HPDE6-E6E7 (cell line): ENCODE measurements at regions not wholly inside any gene's neighbourhood (a gene's known extent, or its start where the extent isn't known, plus 50 kb on each side); places are given as distances from the start of the nearest gene placed in this dataset.

Source experiments
- DNase-seq: peaks from one replicate; pipeline ENCODE4 v3.0.0; 2011; ENCODE audit warnings: missing footprints; ENCODE audit errors: extremely low spot score

DNA sequence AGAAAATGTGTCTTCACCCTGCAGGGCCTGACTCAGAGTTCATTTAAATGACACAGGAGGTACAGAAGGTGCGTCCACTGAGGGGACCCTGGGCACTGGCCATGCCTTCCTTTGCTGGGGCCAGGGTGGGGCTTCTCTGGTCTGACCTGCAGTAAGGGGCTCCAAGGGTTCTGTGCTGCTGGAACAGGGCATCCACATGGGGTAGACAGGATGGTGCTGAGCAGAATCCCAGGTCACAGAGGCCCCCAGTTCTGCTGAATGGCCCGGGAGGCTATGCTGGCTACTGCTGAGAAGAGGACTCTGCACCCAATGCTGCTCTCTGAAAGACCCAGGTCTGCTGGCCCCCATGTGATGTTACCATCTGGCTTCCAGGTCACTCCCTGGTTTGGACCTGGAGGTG, 150.4 kb upstream of the GGTLC1 start:
- no peak for DNase-seq

DNA sequence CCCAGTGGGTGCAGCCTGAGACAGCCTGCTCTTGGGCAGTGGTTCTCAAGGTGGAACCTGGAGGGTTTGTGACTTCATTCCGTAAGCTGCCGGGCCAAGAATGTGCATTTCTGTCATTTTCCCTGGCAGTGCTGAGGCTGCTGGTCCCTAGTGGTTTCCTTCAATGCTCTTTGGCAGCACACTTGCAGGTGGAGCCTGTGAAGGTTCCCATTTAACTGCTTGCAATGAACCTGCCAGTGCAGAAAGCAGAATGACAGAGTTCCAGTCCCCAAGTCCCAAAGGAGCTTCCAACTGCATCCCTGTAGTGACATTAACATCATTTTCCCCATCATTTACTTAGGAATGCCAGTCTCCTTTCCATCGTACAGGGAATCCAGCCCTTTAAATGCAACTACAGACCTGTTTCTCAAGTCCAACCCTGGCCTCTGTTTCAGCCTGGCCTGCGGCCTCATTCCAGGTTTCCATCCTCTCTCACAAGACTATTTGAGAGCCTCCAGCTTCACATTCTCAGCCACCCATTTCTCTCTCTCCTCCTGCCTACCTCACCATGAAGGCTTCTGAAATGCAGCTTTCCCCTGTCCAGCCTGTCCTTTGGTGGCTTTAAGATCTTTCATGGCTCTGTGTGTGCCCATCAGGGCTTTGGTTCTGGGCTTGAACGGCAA, 149.7 kb upstream of the GGTLC1 start:
- DNase-seq: no peak

DNA sequence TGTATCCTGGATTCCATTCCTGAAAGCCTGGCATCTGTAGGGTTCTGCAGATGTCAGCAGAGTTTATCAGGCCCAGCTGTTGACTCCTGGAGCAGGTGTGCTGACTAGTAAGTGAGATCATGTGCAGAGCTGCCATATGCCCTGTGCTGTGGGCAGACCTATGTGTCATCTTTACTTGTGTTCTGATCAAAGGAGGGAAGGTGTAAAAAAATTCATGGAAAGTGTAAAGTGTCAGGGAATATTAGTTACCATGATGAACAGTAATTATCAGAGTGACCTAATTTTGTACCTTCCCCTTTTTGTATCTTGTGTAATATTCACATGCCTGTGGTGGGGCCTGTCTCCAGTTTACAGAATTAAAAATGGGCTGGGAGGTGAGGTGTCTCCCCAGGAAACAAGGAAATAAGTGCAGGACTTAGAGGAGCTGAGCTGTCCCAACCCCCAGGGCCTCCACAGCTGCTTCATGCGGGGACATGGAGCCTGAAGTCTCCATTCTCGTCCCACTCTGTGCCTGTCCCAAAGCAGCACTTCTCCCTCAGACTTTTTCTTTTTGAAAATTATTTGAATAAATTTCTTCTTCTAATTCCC, 148.2 kb upstream of the GGTLC1 start:
- DNase-seq: peak; percentile 39

DNA sequence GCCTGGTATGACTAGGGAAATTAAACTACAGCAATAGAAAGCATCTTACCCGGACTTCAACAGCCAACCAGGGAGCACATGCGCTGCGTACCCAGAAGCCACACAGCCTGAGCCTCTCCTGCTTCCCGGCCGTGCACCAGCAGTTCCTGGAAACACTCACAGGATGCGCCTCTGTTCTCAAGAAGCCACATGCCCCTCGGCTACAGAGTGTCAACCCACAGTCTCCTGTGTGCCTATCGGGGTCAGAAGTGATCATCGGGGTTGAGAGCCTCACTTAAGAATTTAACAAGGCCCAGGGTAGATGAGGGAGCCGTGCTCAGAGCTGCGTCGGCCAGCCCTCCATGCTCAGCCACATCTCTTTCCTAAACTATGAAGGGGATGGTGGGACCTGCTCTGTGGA, 147.2 kb upstream of the GGTLC1 start:
- no peak for DNase-seq

DNA sequence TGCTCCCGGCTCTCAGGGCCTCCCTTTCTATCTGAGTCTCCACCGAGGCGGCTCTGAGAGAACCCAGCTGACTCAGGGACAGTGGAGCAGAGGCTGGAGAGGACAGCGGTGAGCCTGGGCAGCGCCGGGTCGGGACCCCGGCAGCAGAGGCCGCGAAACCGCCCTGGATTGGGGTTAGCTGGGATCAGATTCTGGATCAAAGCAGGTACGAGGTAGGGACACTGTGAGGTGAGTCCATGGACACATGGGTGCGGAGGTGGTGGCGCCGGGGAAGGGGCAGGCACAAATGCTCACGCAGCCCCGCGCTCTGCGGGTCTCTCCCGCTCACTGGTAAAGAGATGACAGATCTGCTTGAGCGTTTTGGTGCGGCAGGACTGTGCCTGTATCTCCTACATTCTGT, 146.4 kb upstream of the GGTLC1 start:
- no peak for DNase-seq

DNA sequence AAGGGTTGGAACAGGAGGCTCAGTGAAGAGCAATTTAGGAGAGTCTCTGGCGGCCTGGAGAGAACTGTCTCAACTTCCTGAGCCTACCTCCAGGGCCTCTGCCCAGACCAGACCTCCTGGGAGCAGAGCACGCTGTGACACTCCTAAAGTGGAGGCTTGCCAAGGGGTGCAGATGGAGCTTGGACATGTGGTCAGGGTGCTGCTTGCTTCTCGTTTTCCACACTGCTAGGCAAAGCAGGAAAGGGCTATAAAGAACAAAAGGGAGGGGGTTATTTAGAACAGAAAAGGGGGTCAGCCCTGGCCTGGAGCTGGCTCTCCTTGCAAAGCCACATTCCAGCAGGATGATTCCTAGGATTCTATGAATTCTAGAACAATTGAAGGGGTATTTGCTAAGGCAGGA, 145.7 kb upstream of the GGTLC1 start:
- no peak for DNase-seq

DNA sequence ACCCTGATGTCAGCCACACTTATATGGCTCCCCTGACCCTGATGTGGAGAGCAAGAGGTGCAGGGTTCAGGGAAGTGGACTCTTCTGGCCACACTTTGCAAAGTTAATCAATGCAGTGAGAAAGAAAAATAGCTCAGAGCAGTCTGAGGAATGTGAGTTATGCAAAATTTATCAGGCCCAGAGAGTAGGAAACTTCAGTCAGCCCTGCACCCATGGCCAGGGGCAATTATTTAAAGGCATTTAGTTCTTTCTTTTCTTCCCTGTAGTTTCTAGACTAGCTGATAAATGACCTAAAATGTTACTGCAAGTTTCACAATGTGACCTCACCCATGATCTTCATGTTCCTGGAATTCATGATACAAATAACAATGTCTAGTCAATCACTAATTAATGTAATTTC, 143.7 kb upstream of the GGTLC1 start:
- no peak for DNase-seq

DNA sequence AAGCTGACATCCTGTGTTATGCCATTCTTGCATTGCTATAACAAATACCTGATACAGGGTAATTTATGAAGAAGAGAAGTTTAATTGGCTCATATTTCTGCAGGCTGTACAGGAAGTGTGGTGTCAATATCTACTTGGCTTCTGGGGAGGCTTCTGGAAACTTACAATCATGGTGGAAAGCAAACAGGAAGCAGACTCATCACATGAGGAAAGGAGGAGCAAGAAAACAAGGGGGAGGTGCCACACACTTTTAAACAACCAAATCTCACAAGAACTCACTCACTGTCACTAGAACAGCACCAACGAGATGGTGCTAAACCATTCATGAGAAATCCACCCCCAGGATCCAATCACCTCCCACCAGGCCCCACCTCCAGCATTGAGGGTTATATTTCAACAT, 143.1 kb upstream of the GGTLC1 start:
- no peak for DNase-seq

DNA sequence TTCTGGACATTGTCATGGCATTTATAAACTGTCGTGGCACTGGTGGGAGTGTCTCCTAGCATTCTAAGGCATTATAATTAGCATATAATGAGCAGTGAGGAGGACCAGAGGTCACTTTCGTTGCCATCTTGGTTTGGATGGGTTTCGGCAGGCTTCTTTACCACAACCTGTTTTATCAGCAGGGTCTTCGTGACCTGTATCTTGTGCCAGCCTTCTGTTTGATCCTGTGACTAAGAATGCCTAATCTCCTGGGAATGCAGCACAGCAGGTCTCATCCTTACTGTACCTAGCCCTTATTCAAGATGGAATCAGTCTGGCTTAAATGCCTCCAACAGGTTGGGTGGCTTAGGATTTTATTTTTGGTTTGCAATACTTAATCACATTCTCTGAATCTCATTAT, 142.7 kb upstream of the GGTLC1 start:
- DNase-seq: no peak

DNA sequence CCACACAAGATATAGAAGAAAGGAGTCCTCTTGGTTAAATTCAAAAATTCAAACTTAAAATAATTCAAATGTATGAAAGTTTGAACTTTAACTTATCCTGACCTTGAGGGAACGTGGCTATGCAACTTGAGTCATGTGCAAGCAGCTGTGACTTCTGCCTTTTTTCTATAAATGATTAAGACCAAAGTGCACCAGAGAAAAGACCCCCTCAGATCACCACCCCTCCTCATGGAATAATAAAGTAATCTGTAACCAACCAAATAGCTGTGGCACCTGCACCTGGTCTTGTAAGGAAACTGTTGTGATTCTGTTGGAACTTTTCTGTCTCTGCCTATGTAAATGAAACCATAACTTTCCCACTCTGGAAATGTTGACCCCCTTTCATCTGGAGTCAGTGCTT, 141.1 kb upstream of the GGTLC1 start:
- DNase-seq: no peak

DNA sequence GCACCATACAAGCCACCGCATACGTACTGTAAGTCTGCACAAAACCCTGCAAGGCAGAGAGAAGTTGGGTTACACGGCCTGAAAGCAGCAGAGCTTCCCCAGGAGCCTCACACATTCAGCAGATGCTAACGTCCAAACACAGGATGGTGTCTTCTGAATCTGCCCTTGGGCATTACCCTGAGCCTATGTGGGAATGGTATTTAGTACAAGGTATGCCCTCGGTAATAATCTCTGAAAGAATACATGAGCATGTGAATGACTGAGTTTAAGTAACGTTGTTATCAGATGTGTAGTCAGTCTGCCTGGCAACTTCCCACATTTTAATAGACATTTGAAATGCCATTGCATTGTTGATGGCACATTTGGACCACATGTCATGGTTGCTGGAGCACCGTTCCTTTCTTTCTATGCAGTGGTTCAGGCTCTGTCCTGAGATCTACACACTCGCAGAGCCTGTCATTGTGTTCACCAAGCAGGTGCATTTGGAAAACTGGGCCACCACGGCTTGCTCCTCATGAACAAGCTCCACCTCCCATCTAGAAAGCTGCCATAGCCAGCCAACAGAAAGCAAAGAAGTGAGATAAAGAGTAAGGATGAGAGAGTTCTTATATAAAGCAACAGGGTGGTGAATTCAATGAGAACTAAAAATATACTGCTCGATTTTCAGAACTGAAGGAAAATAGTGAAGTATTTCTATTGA, 136.5 kb upstream of the GGTLC1 start:
- no peak for DNase-seq

DNA sequence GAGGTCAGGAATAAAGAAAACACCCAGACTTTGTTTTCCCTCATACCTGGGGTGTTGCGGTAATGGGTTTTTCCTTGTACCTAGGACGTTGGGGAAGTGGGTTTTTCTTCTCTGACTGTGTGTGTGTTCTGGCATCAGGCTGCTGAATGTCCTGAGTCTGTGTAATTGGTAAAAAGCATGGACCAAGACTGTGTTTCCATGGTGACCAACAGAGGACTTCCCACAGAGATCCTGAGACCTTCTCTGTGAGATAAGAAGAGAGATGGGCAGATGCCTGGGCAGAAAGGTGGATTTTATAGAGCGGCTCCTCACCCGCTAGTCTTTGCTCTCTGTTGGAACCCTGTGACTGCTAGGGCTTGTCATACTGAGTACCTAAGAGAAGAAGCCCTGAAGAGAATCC, 135.4 kb upstream of the GGTLC1 start:
- no peak for DNase-seq

DNA sequence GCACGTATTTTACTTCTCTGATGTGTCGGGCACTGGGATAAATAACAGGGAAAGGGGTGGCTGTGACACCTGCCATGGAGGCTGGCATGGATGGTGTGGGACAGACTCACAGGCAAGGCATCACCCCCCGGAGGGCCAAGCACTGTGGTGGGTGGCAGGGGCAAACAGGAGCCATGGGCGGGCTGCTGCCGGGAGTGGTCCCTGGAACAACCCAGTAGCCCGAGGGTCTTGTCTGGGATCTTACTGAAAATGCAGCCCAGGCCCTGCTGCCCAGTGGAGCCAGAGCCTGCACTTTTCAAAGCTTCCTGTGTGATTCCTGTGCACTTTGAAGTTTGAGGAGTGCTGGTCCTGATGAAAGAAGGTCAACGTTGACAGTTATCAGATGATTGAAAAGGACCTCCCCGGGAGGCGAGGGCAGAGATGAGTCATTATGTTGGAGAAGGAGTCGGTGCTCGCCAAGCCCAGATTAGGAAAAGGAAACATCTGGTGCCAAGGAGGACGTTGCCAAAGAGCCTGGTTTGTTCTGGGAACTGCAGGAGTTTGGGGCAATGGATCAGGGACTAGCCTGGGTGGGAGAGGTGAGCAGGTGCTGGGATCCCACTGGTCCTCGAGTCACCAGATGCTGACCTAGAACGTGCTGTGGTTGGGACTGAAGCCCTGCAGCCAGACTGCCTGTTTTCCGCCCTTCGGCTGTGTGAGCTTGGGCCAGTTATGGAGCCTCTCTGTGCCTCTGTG, 130.0 kb upstream of the GGTLC1 start:
- no peak for DNase-seq

DNA sequence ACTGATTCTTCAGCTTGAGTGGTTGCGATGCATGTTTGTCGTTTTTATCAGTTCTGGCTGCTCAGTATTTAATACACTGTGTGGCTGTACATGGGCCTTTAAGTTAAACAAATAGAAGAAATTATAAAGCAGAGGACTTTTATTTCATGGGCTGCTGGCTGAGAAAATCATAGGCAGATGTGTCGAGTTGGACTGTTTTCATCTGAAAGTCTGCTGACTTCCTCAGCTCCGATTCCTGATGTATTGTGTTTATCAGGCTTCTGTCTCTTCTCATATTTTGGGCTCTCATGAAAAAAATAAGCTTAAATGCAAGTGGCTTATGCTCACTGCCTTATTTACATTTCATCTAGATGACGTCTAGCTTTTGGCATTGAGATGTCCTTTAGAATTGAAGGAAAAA, 129.5 kb upstream of the GGTLC1 start:
- DNase-seq: no peak

DNA sequence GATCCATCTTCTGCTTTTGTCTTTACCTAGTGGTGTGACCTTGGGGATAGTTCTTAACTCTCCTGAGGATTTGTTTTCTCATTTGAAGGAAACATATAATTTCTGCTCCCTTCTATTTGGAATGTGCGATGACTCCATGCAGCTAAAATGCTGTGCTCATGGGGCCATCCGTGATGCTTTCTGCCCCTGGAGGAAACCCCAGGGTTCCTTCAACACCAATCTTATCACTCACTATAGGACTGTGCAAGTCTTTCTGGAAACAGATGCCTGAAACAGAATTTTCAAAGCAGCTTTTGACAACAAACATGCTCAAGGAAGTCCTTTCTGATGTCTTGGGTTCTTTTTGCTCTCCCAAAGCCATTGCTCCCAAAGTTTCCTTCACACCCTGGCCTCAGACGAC, 128.8 kb upstream of the GGTLC1 start:
- no peak for DNase-seq

DNA sequence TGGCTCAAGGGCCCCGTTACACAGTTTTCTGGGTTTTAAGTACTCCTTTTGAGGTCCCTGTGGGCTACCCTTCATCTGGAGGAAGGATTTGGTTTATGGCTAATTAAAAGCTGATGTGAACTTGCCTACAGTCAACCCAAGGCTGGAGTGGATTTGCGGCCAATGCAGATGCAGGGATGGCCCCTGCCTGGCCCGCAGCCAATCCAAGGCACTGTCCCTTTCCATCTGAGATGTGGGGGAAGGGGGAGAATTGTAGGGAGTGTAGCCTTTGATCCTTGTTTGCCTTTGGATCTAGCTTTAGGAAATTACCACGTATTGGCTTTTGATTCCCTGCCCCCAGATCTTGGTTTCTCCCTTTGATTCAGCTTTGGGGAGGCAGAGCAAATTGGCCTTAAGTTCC, 128.0 kb upstream of the GGTLC1 start:
- DNase-seq: no peak

DNA sequence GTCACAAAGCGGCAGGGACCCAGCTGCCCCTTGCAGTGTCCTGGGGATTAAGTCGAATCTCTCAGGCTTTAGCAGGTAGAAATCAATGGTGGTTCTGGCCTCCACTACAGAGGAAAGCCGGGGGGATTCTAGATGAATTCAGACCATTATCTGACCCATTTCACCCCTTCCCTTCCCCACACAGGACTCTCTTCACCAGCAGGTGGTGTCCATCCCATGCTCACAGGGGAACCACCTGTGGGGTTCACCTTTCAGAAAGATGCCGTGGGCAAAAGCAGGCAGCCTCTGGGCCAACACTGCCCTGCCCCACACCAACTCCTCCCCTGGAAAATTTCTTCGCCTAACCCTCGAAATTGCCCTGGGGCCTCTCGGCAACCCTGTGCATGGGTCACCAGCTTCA, 123.8 kb upstream of the GGTLC1 start:
- no peak for DNase-seq

DNA sequence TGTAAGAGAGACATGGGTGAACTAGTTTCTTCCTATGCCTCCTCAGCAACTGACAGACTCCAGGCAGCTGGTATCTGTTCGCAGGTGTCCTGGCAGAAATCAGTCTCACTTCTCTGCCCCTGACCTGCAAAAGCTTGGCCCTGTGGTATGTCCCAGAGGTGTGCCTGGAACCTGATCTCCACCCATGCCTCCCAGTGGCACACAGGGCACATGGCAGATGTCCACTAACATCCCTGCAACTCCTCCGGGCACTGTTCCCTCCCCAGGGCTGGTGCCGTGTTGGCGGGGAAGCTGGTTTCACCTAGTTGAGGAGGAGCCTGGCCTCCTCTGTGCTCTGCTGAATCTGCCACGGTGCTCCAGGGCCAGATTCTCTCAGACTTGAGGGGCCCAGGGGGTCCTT, 123.3 kb upstream of the GGTLC1 start:
- no peak for DNase-seq

DNA sequence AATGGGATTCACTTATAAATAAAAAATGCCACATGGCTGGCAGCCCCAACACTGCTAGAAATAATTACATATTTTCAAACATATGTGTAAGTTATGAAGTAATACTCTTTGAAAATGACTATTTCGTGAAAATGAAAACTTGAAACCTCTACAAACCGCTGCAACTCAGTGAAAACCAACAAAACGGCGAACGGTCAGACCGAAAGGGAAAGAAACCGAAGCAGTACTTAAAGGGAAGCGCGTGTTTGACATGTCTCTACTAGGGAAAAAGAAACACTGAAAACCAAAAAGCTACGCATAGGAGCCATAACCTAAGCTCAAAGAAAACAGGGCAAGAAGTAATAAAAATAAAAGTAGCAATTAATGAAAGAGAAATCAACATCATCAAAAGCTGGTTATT, 121.0 kb upstream of the GGTLC1 start:
- no peak for DNase-seq

DNA sequence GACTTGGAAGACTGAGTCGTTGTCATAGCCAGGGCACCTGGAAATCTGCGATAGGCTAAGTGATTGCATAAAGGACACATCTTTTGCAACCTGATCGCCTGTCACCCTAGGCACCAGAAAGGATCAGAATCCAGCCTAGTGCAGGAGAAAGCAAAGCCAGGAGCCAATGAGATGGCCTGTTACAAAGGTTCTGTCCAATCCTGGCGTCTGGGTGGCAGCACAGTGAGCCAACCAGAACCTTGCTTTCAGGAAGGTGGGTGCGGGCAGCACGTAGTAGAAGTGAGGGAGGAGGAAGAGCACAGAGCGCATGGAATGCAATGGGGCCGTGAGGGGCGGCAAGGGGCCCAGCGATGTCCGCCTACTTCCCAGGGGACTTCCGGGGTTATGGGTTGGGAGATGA, 120.4 kb upstream of the GGTLC1 start:
- DNase-seq: no peak

DNA sequence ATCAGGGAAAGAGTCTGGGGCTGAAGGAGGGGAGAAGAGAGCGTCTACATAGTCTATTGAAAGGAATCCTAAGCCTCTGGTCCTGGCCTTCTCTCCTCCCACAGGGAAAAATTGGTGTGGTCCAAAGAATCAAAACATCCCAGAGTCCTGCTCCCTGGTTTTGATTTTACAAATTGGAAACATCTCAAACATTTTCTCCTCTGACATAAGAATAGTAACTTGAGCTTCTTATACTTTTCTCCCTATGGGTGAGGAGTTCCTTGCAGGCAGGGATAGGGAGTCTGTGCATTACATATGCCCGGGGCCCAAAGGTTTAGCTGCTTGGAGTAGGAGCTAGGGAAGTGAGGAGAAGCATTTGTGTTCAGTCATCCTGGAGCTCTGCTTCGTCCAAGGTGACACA, 120.0 kb upstream of the GGTLC1 start:
- DNase-seq: no peak

DNA sequence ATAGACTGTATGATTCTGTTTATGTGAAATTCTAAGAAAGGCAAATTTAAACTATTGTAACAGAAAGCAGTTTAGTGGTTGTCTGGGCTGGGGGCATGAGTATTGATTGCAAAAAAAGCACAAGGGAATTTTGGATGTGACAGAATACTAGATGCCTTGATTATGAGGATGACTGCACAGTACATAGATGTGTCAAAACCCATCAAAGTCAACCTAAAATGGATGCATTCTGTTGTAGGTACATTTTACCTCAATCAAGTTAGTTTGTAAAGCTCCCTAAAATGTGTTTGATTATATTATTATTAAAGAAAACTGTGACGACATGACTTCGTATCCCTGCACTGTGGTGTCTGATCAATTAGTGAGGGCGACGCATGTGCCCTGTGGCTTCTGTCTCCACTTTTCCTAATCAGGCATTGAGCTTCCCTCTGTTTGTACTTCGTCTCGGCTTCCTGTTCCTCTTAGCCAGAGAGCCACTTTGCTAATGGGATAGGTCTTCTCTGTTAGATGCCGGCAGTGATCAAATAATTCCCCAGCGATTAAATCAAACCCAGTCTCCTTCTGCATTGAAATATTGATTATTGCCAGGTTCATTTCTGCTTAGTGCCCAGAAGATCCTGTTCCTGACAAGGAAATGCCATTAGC, 118.3 kb upstream of the GGTLC1 start:
- DNase-seq: no peak
